Duodenal mucosa (tissue), 2 donors: ENCODE measurements at regions not wholly inside any gene's neighbourhood (a gene's known extent, or its start where the extent isn't known, plus 50 kb on each side); places are given as distances from the start of the nearest gene placed in this dataset.

ENCODE experiments used
- H3K27ac ChIP-seq: one replicate; pipeline ENCODE4 v1.7.0; 2013; ENCODE audit warnings: low read depth, low read length
- H3K27me3 ChIP-seq, 2 donors: one replicate each; pipeline ENCODE4 v1.7.0; 2013; ENCODE audit warnings: low read length in 2 of 2, control low read depth in 1 of 2; ENCODE audit not compliant: insufficient read depth in 2 of 2, control insufficient read depth in 1 of 2
- H3K36me3 ChIP-seq, 2 donors: one replicate each; pipeline ENCODE4 v1.7.0; 2013; ENCODE audit warnings: low read length in 2 of 2, control low read depth in 1 of 2; ENCODE audit not compliant: insufficient read depth in 2 of 2, control insufficient read depth in 1 of 2
- H3K4me1 ChIP-seq, 2 donors: one replicate each; pipeline ENCODE4 v1.7.0; 2013; ENCODE audit warnings: low read length in 2 of 2, control low read depth in 1 of 2; ENCODE audit not compliant: insufficient read depth in 2 of 2, control insufficient read depth in 1 of 2
- H3K4me3 ChIP-seq, 2 donors: one replicate each; pipeline ENCODE4 v1.7.0; 2013; ENCODE audit warnings: low read length in 2 of 2, low read depth in 1 of 2
- H3K9ac ChIP-seq, 2 donors: one replicate each; pipeline ENCODE4 v1.7.0; 2013; ENCODE audit warnings: low read length in 2 of 2, low read depth in 1 of 2
- H3K9me3 ChIP-seq, 2 donors: one replicate each; pipeline ENCODE4 v1.7.0; 2013; ENCODE audit warnings: low read length in 2 of 2, control low read depth in 1 of 2; ENCODE audit not compliant: control insufficient read depth in 1 of 2

GRCh38 chr7:3239291-3239691, 61.8 kb upstream of the SDK1 start:
- H3K4me3 ChIP-seq, result no peak overlapping the region

DNA sequence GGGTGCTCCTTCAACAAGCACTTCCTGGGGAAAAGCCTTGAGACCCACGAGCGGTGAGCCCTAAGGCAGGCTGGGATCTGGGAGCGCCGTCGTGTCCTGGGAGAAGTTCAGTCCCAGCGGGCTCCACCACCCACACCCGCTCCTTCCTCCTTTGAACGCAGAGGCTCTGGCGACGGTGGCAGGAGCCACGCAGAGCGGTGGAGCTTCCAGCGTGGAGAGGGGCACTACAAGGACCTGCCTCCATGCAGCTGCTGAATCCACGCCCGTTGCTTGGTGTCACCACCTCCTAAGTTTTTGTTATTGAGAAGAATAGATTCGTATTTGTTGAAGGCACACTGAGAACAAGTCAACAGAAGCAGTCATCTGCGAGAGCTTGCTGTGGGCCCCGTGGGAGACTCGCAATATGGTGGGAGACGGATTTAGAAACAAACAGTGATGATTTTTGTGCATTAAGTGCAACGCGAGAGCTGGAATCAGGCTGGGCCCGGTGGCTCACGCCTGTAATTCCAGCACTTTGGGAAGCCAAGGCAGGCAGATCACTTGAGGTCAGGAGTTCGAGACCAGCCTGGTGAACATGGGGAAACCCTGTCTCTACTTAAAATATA, 60.1 kb upstream of the SDK1 start:
- H3K36me3 ChIP-seq, result no peaks in the 10 kb centered on the region
- peaks cover 8 to 10% of the 10 kb centered on the region in 2 donors for H3K9me3 ChIP-seq
- no peak overlapping the region for H3K9ac ChIP-seq
- H3K4me1 ChIP-seq, result no peaks in the 10 kb centered on the region
- no peak overlapping the region for H3K4me3 ChIP-seq
- no peaks in the 10 kb centered on the region for H3K27me3 ChIP-seq
- no peak overlapping the region for H3K27ac ChIP-seq

More at GRCh38 chr7:3239291-3239691, 61.8 kb upstream of the SDK1 start:
- Histone ChIP-seq H3K9me3 (peaks cover 11 to 13% of the 10 kb centered on the region in 2 donors), H3K27me3 (no peaks in the 10 kb centered on the region), H3K9ac (no peak overlapping the region), H3K27ac (no peak overlapping the region), H3K36me3 (no peaks in the 10 kb centered on the region), H3K4me1 (no peaks in the 10 kb centered on the region)

GRCh38 chr7:3241686-3242258, 59.3 kb upstream of the SDK1 start:
- Histone ChIP-seq H3K4me1 (no peaks in the 10 kb centered on the region), H3K4me3 (no peak overlapping the region), H3K27me3 (no peaks in the 10 kb centered on the region), H3K9ac (no peak overlapping the region), H3K36me3 (no peaks in the 10 kb centered on the region), H3K9me3 (peaks cover 0 to 3% of the 10 kb centered on the region in 2 donors), H3K27ac (no peak overlapping the region)

GRCh38 chr7:3242398-3242972, 58.6 kb upstream of the SDK1 start:
- H3K9me3 ChIP-seq, result peaks cover 0 to 3% of the 10 kb centered on the region in 2 donors
- no peaks in the 10 kb centered on the region for H3K27me3 ChIP-seq
- no peak overlapping the region for H3K4me3 ChIP-seq
- no peak overlapping the region for H3K27ac ChIP-seq
- H3K9ac ChIP-seq, result no peak overlapping the region
- H3K4me1 ChIP-seq, result no peaks in the 10 kb centered on the region
- H3K36me3 ChIP-seq, result no peaks in the 10 kb centered on the region

DNA sequence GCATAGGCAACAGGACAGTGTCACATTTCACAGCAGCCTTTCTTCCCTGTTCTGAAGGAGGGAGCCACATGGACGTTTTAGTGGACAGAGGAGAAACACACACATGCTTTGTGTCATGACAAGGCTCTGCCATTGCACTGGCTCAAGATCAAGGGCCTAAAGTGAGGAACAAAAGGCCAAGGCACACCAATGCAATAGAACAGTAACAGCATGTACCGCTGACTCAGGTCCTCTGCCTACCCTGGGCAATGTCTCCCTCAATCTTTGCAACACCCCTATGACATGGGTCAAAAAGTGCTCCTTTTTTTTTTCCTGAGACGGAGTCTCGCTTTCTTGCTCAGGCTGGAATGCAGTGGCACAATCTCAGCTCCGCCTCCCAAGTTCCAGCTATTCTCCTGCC, 57.8 kb upstream of the SDK1 start:
- peaks cover 0 to 3% of the 10 kb centered on the region in 2 donors for H3K9me3 ChIP-seq
- no peaks in the 10 kb centered on the region for H3K4me1 ChIP-seq
- no peak overlapping the region for H3K9ac ChIP-seq
- no peak overlapping the region for H3K4me3 ChIP-seq
- no peaks in the 10 kb centered on the region for H3K27me3 ChIP-seq
- H3K27ac ChIP-seq, result no peak overlapping the region
- H3K36me3 ChIP-seq, result no peaks in the 10 kb centered on the region

DNA sequence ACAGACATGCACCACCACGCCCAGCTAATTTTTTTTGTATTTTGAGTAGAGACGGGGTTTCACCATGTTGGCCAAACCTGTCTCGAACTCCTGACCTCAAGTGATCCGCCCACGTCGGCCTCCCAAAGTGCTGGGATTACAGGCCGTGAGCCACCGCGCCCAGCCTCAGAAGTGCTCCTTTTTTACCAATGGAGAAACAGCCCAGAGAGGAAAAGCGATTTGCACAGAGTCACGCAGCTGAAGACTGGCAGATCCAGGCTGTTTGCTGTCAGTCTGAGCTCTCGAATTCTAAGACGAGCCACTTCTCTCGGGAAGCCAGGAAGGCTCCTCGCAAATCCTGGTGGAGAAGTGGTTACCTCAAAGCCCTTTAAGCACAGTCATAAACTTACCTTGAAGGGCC, 57.4 kb upstream of the SDK1 start:
- H3K27me3 ChIP-seq, result no peaks in the 10 kb centered on the region
- H3K4me1 ChIP-seq, result no peaks in the 10 kb centered on the region
- peaks cover 0 to 3% of the 10 kb centered on the region in 2 donors for H3K9me3 ChIP-seq
- no peaks in the 10 kb centered on the region for H3K36me3 ChIP-seq
- no peak overlapping the region for H3K27ac ChIP-seq
- no peak overlapping the region for H3K9ac ChIP-seq
- H3K4me3 ChIP-seq, result no peak overlapping the region

- Histone ChIP-seq H3K9ac (no peak overlapping the region), H3K27me3 (no peaks in the 10 kb centered on the region), H3K36me3 (no peaks in the 10 kb centered on the region), H3K27ac (no peak overlapping the region), H3K4me1 (no peaks in the 10 kb centered on the region), H3K4me3 (no peak overlapping the region), H3K9me3 (peaks cover 0 to 3% of the 10 kb centered on the region in 2 donors)
These were observed 56.7 kb upstream of the SDK1 start for GRCh38 chr7:3244241-3244814.

DNA sequence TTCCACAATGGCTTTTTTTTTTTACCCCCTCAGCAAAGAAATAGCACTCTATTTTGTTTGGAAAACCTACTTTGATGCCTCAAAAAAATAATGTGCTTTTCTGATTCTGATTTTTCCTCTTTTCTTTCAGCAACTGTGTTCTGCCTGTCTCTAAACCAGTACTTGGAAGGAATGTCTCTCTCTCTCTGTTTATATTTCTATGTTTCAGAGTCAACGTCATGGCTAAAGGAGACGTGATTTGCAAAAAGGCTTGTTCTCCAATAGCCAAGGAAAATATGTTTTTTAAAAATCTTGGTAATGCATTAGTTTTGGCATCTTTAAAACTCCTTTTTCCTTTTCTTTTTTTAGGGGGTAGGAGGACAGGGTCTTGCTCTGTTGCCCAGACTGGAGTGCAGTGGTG, 56.0 kb upstream of the SDK1 start:
- no peak overlapping the region for H3K4me3 ChIP-seq
- no peak overlapping the region for H3K27ac ChIP-seq
- H3K9ac ChIP-seq, result no peak overlapping the region
- no peaks in the 10 kb centered on the region for H3K27me3 ChIP-seq
- no peaks in the 10 kb centered on the region for H3K4me1 ChIP-seq
- no peaks in the 10 kb centered on the region for H3K36me3 ChIP-seq
- H3K9me3 ChIP-seq, result peaks cover 0 to 3% of the 10 kb centered on the region in 2 donors

DNA sequence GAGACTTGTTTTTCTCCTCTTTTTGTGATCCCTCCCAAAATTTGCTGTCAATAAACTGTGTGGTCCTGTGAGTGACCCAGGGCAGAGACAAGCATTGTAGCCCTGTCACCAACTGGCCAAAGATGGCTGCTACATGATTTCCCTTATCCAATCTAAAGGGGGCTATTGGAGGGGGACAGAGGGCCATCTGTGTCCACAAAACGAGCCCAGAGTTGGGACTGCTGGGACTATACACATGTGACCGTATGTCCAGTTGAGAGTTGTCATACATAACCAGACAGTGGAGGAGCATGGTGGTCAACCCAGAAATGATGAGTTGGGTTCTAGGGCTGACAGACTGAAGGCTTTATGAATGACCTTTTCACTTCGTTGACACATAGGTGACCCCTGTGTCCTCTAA, 55.3 kb upstream of the SDK1 start:
- H3K9me3 ChIP-seq, result peaks cover 0 to 3% of the 10 kb centered on the region in 2 donors
- H3K27me3 ChIP-seq, result no peaks in the 10 kb centered on the region
- H3K36me3 ChIP-seq, result no peaks in the 10 kb centered on the region
- H3K4me1 ChIP-seq, result no peaks in the 10 kb centered on the region
- no peak overlapping the region for H3K9ac ChIP-seq
- no peak overlapping the region for H3K27ac ChIP-seq
- no peak overlapping the region for H3K4me3 ChIP-seq

GRCh38 chr7:3246127-3246526, 54.9 kb upstream of the SDK1 start:
- Histone ChIP-seq H3K27me3 (no peaks in the 10 kb centered on the region), H3K4me3 (no peak overlapping the region), H3K36me3 (no peaks in the 10 kb centered on the region), H3K9ac (no peak overlapping the region), H3K4me1 (no peaks in the 10 kb centered on the region), H3K9me3 (peaks cover 0 to 3% of the 10 kb centered on the region in 2 donors), H3K27ac (no peak overlapping the region)
